AG10803 (cell line): ENCODE measurements at regions not wholly inside any gene's neighbourhood (a gene's known extent, or its start where the extent isn't known, plus 50 kb on each side); places are given as distances from the start of the nearest gene placed in this dataset.

ENCODE experiments used
- DNase-seq: peaks from one replicate; pipeline ENCODE4 v3.0.0; 2010; ENCODE audit warnings: low read depth
- H3K4me3 ChIP-seq: 2 replicates; pipeline ENCODE4 v1.5.1; 2011; ENCODE audit warnings: mild to moderate bottlenecking, low read length, control low read depth
- TF ChIP-seq, protein P1 (sequence below): conservative IDR thresholded peaks from 2 replicates; pipeline ENCODE4 v1.5.1; 2011; ENCODE audit warnings: mild to moderate bottlenecking, low read length, control low read depth, inconsistent platforms

DNA sequence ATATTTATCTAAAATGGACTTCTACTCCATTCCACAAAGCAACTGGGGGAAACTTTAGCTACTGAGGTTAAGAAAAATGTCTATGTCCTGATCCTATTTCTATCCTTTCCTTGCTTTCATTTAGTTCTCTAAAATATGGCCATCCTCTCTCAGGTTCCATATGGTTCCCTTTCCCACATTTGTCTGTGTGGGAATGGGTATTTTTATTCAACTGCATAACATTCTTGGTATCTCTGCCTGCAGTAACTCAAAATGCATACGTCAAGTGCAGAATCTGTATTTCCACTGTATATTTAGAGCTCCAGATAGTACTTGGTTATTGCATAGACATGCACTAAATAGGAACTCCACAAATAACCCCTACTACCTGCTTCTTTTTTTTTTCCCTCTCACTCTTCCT is 130.6 kb upstream of the BTG1 start:
- H3K4me3 ChIP-seq, result no peak overlapping the region
- no peak for DNase-seq
- TF ChIP-seq, protein P1, sequence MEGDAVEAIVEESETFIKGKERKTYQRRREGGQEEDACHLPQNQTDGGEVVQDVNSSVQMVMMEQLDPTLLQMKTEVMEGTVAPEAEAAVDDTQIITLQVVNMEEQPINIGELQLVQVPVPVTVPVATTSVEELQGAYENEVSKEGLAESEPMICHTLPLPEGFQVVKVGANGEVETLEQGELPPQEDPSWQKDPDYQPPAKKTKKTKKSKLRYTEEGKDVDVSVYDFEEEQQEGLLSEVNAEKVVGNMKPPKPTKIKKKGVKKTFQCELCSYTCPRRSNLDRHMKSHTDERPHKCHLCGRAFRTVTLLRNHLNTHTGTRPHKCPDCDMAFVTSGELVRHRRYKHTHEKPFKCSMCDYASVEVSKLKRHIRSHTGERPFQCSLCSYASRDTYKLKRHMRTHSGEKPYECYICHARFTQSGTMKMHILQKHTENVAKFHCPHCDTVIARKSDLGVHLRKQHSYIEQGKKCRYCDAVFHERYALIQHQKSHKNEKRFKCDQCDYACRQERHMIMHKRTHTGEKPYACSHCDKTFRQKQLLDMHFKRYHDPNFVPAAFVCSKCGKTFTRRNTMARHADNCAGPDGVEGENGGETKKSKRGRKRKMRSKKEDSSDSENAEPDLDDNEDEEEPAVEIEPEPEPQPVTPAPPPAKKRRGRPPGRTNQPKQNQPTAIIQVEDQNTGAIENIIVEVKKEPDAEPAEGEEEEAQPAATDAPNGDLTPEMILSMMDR, result no peak

DNA sequence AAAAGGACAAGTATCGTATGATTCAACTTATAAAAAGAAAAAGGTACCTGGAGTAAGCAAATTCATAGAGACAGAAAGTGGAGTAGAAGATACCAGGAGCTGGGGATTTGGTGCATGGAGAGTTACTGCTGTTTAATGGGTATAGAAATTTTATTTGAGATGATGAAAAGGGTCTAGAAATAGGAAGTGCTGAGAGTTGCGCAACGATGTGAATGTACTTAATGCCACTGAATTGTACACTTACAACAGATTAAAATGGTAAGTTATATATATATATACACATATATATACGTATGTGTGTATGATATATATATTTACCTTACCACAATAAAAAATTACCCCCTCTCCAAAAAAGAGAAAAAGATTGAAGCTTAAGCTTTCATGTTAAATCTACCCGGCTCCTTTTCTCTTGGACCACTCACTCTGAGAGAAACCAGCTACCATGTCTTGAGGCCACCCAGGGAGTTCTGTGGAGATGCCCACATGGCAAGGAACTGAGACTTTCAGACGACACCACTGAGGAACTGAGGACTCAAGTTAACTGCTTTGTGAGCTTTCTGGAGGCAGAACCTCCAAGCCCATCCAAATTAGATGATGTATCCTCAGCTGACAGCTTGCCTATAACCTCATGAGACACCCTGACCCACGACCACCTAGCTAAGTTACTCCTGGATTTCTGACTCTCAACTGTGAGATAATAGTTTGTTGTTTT is 130.0 kb upstream of the BTG1 start:
- TF ChIP-seq, protein P1, result no peak
- DNase-seq, result no peak
- no peak overlapping the region for H3K4me3 ChIP-seq

DNA sequence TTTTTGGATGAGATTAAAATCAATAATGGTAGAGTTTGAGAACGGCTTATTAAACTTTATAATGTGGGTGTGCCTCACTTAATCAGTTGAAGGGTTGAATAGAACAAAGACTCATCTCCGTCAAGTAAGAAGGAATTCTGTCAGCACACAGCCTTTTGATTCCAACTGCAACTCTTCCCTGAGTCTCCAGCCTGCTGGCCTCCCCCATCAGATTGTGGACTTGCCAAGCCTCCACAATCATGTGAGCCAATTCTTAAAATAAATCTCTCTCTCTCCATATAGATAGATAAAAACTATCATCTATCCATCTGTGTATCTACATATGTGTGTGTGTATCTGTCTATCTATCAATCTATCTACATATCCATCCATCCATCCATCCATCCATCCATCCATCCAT is 127.4 kb upstream of the BTG1 start:
- TF ChIP-seq, protein P1, result no peak
- no peak for DNase-seq
- H3K4me3 ChIP-seq, result no peak overlapping the region

DNA sequence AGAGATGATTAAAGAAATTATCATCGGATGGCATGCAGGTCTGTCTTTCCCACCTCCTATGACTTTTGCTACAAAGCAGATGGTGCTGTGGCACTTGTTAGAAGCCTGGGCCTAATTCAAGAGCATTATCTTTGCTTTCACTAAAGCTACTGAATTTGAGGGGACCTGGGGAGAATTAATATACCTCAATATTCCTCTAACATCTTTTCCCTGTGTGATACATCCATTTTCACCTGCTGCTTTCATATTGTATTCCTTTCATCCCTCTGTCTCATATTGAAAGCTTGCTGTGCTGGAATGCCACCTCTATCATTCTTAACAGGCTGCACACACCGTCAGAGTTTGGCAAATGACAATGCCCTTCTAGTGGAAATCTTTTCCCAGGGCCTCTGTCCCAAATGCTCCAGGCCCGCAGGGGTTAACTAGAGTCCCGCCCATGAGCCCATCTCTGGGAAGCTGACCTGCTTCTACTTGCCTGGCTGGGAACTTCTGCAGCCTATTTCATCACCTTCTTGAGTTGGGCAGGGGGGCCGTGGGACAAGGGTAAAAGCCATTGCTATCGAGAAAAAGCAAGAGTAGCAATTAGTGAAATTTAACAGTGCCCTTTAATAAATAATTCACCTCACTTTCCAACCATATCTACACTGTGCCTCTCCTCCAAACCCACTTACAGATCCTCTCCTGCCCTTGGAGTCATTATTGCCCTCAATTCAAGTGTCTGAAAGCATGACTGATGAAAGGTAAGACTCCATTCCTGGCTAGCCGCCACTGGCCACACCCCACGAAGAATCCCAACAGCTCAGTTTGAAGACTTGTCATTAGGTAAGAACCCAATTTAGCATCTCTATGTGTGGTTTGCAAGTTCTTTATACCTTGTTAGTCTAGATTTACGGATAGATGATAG is 126.7 kb upstream of the BTG1 start:
- H3K4me3 ChIP-seq, result no peak overlapping the region
- TF ChIP-seq, protein P1, result no peak
- DNase-seq, result no peak

DNA sequence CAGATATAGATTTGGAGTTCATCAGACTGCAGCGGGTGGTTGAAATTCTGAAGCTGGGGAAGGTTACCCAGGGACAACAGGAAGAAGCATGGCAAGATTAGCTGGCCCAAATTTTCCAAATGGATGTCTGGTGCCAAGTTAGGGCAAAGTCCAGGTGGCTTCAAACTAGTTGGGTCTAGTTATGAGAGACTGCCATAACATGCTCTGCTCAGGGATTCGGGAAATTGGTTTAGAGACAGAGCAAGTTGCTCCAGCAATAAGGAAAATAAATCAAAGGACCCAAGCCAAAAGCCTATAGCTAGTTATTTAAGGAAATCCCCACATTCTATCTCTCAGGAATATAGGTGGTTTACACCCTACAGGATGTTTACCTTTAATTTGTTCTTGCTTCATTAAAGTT is 125.7 kb upstream of the BTG1 start:
- H3K4me3 ChIP-seq, result no peak overlapping the region
- no peak for DNase-seq
- TF ChIP-seq, protein P1, result no peak

DNA sequence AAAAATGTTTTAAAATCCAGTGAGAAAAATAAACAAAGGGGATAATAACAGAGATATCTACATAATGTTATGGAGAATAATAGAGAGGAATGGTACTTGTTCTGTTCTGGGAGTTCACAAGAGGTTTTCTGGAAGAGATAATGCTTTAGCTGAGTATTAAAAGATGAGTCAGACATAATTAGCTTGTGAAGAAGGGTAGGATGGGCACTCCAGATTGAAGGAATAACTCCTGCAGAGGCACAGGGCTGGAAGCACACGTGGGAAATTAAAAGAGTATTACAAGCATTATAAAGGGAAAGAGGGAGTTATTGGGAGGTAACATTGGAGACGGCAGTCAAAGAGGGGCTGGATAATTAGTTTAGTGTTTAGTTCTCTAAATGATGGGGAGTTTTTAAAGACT is 124.9 kb upstream of the BTG1 start:
- no peak for DNase-seq
- TF ChIP-seq, protein P1, result no peak

DNA sequence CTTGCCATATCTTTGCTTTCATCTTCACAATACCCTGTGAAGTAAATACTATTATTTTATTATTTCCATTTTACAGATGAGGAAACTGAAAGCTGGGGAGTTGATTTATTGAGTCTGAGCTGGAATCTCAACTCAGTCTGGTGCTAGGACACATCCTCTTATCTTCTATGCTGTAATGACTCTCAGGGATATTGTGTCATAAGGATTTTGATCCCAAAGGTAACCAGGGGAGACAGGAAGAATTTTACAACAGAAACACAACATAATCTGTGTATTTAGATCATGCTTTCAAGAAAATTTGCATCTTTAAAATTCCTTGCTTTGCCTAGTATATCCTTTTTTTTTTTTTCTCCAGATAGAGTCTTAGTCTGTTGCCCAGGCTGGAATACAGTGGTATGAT is 123.3 kb upstream of the BTG1 start:
- TF ChIP-seq, protein P1, result no peak
- H3K4me3 ChIP-seq, result no peak overlapping the region
- DNase-seq, result no peak

More for the DNA sequence above, 124.9 kb upstream of the BTG1 start:
- no peak overlapping the region for H3K4me3 ChIP-seq
